ENCODE measurements at regions not wholly inside any gene's neighbourhood (a gene's known extent, or its start where the extent isn't known, plus 50 kb on each side); places are given as distances from the start of the nearest gene placed in this dataset.

GRCh38 chr13:84032116-84032515 is 149.8 kb upstream of the SLITRK1 start:
- H3K9me3 ChIP-seq (ENCODE audit: low read depth) = peaks cover 4% of the 10 kb centered on the region
- TF ChIP-seq CTCF (IDR thresholded peaks at IDR 0.05) (no peak), EZH2 (IDR thresholded peaks at IDR 0.05) (no peak), EZH2phosphoT487 (IDR thresholded peaks at IDR 0.05) (no peak)
- H3K27ac ChIP-seq = no peak overlapping the region
- no peak overlapping the region for H2AFZ ChIP-seq (replicated peaks)
- H3K4me3 ChIP-seq = no peak overlapping the region
- H3K79me2 ChIP-seq (ENCODE audit: low read depth) = no peaks in the 10 kb centered on the region
- no peak overlapping the region for H3K4me2 ChIP-seq
- peaks cover 9% of the 10 kb centered on the region for H3F3A ChIP-seq (ENCODE audit: low read depth)
- Mint-ChIP-seq H3K27ac (no peak overlapping the region), H3K27me3 (ENCODE audit: insufficient read depth, low read depth) (no peaks in the 10 kb centered on the region), H3K4me1 (peaks cover 3% of the 10 kb centered on the region), H3K9me3 (peaks cover 10% of the 10 kb centered on the region), H3K36me3 (no peaks in the 10 kb centered on the region), H3K4me3 (no peak overlapping the region)
- H4K20me1 ChIP-seq (ENCODE audit: low read depth) = no peaks in the 10 kb centered on the region
- H3K9ac ChIP-seq = no peak overlapping the region
- no peaks in the 10 kb centered on the region for H3K27me3 ChIP-seq
- DNase-seq (ENCODE audit: low spot score) = no peak
- H3K4me1 ChIP-seq = peaks cover 12% of the 10 kb centered on the region
- H3K36me3 ChIP-seq = peaks cover 6% of the 10 kb centered on the region

GRCh38 chr13:84031120-84031519 is 148.8 kb upstream of the SLITRK1 start:
- no peaks in the 10 kb centered on the region for H3K27me3 ChIP-seq
- H3K9me3 Mint-ChIP-seq = peaks cover 10% of the 10 kb centered on the region
- no peaks in the 10 kb centered on the region for H3K36me3 Mint-ChIP-seq
- H3K4me2 ChIP-seq = no peak overlapping the region
- no peak overlapping the region for H2AFZ ChIP-seq (replicated peaks)
- H3K27ac ChIP-seq = no peak overlapping the region
- no peaks in the 10 kb centered on the region for H3K79me2 ChIP-seq (ENCODE audit: low read depth)
- H4K20me1 ChIP-seq (ENCODE audit: low read depth) = no peaks in the 10 kb centered on the region
- H3K9ac ChIP-seq = no peak overlapping the region
- H3K4me3 ChIP-seq = no peak overlapping the region
- H3F3A ChIP-seq (ENCODE audit: low read depth) = no peaks in the 10 kb centered on the region
- DNase-seq (ENCODE audit: low spot score) = no peak
- H3K36me3 ChIP-seq = peaks cover 6% of the 10 kb centered on the region
- H3K27ac Mint-ChIP-seq = no peak overlapping the region
- H3K27me3 Mint-ChIP-seq (ENCODE audit: insufficient read depth, low read depth) = no peaks in the 10 kb centered on the region
- no peaks in the 10 kb centered on the region for H3K4me1 Mint-ChIP-seq
- H3K4me3 Mint-ChIP-seq = no peak overlapping the region
- H3K4me1 ChIP-seq = peaks cover 16% of the 10 kb centered on the region
- H3K9me3 ChIP-seq (ENCODE audit: low read depth) = peaks cover 4% of the 10 kb centered on the region
- no peak for TF ChIP-seq EZH2phosphoT487 (IDR thresholded peaks at IDR 0.05)
- no peak for TF ChIP-seq EZH2 (IDR thresholded peaks at IDR 0.05)
- no peak for TF ChIP-seq CTCF (IDR thresholded peaks at IDR 0.05)

GRCh38 chr13:84029396-84029795 is 147.1 kb upstream of the SLITRK1 start:
- Mint-ChIP-seq H3K36me3 (no peaks in the 10 kb centered on the region), H3K27me3 (ENCODE audit: insufficient read depth, low read depth) (no peaks in the 10 kb centered on the region), H3K9me3 (peaks cover 10% of the 10 kb centered on the region), H3K4me1 (peaks cover 7% of the 10 kb centered on the region), H3K27ac (no peak overlapping the region), H3K4me3 (no peak overlapping the region)
- H3K27ac ChIP-seq = no peak overlapping the region
- TF ChIP-seq EZH2phosphoT487 (IDR thresholded peaks at IDR 0.05) = no peak
- no peak for TF ChIP-seq EZH2 (IDR thresholded peaks at IDR 0.05)
- no peak for TF ChIP-seq CTCF (IDR thresholded peaks at IDR 0.05)
- H3K4me2 ChIP-seq = no peak overlapping the region
- peaks cover 26% of the 10 kb centered on the region for H3K4me1 ChIP-seq
- H3K9me3 ChIP-seq (ENCODE audit: low read depth) = peaks cover 4% of the 10 kb centered on the region
- peaks cover 8% of the 10 kb centered on the region for H3F3A ChIP-seq (ENCODE audit: low read depth)
- no peak overlapping the region for H2AFZ ChIP-seq (replicated peaks)
- H4K20me1 ChIP-seq (ENCODE audit: low read depth) = no peaks in the 10 kb centered on the region
- no peak overlapping the region for H3K9ac ChIP-seq
- H3K79me2 ChIP-seq (ENCODE audit: low read depth) = no peaks in the 10 kb centered on the region
- no peak for DNase-seq (ENCODE audit: low spot score)
- H3K36me3 ChIP-seq = peaks cover 6% of the 10 kb centered on the region
- no peaks in the 10 kb centered on the region for H3K27me3 ChIP-seq
- no peak overlapping the region for H3K4me3 ChIP-seq
